ENCODE measurements at regions not wholly inside any gene's neighbourhood (a gene's known extent, or its start where the extent isn't known, plus 50 kb on each side); places are given as distances from the start of the nearest gene placed in this dataset.

- FAIRE-seq = no peak
- H2AFZ ChIP-seq (ENCODE audit: control insufficient read depth, low read length) = no peak overlapping the region
- H3K36me3 ChIP-seq (ENCODE audit: control insufficient read depth in 2 of 2, extremely low read depth in 1 of 2, insufficient read depth in 2 of 2, low read length in 2 of 2) = no peaks in the 10 kb centered on the region
- no peaks in the 10 kb centered on the region for H3K79me2 ChIP-seq (ENCODE audit: control insufficient read depth, insufficient read depth, low read length)
- no peak for DNase-seq (ENCODE audit: low read depth, low spot score)
- no peak overlapping the region for H3K27ac ChIP-seq (ENCODE audit: control insufficient read depth, insufficient read depth, low read length)
- peaks cover 28% of the 10 kb centered on the region for H3K27me3 ChIP-seq (ENCODE audit: control insufficient read depth, extremely low read depth, insufficient read depth, low read length)
- no peaks in the 10 kb centered on the region for H3K4me1 ChIP-seq (ENCODE audit: control insufficient read depth, extremely low read depth, insufficient read depth, low read length)
- H4K20me1 ChIP-seq (ENCODE audit: control insufficient read depth, extremely low read depth, insufficient read depth, low read length) = no peaks in the 10 kb centered on the region
- no peaks in the 10 kb centered on the region for H3K9me1 ChIP-seq (ENCODE audit: control insufficient read depth, extremely low read depth, insufficient read depth, low read length)
- dilution Hi-C loops (cut with MboI; ENCODE audit: extremely low pct_ligation_motif_present, low sequenced_read_pairs) = no loop called here
- H3K9me3 ChIP-seq (ENCODE audit: control insufficient read depth, low read depth, low read length) = peaks cover 2% of the 10 kb centered on the region
- no peak overlapping the region for H3K9ac ChIP-seq (ENCODE audit: control insufficient read depth, extremely low read depth, insufficient read depth, low read length)
- TF ChIP-seq EZH2 (IDR thresholded peaks at IDR 0.05; ENCODE audit: low read length) (no peak), CTCF (optimal IDR thresholded peaks at IDR 0.05 in 1 of 3, IDR thresholded peaks at IDR 0.05 in 1 of 3, conservative IDR thresholded peaks at IDR 0.05 in 1 of 3; ENCODE audit: extremely low read depth in 1 of 3, insufficient read depth in 2 of 3, low read length in 3 of 3) (no peak)
- no peak overlapping the region for H3K4me2 ChIP-seq (ENCODE audit: control insufficient read depth, extremely low read depth, insufficient read depth, low read depth, low read length)
- no peak overlapping the region for H3K4me3 ChIP-seq (ENCODE audit: control insufficient read depth in 2 of 3, extremely low read depth in 1 of 3, insufficient read depth in 2 of 3, low read depth in 1 of 3, low read length in 3 of 3)
Measured at GRCh38 chr20:58584051-58584824, 66.8 kb upstream of the STX16 start.

GRCh38 chr20:58583586-58583985, 67.5 kb upstream of the STX16 start:
- Histone ChIP-seq H3K79me2 (ENCODE audit: control insufficient read depth, insufficient read depth, low read length) (no peaks in the 10 kb centered on the region), H3K27me3 (ENCODE audit: control insufficient read depth, extremely low read depth, insufficient read depth, low read length) (peaks cover 33% of the 10 kb centered on the region), H3K4me1 (ENCODE audit: control insufficient read depth, extremely low read depth, insufficient read depth, low read length) (no peaks in the 10 kb centered on the region), H3K27ac (ENCODE audit: control insufficient read depth, insufficient read depth, low read length) (no peak overlapping the region), H3K9me3 (ENCODE audit: control insufficient read depth, low read depth, low read length) (peaks cover 2% of the 10 kb centered on the region), H3K4me3 (ENCODE audit: control insufficient read depth in 2 of 3, extremely low read depth in 1 of 3, insufficient read depth in 2 of 3, low read depth in 1 of 3, low read length in 3 of 3) (no peak overlapping the region), H2AFZ (ENCODE audit: control insufficient read depth, low read length) (no peak overlapping the region), H3K9me1 (ENCODE audit: control insufficient read depth, extremely low read depth, insufficient read depth, low read length) (no peaks in the 10 kb centered on the region), H3K4me2 (ENCODE audit: control insufficient read depth, extremely low read depth, insufficient read depth, low read depth, low read length) (no peak overlapping the region), H4K20me1 (ENCODE audit: control insufficient read depth, extremely low read depth, insufficient read depth, low read length) (no peaks in the 10 kb centered on the region), H3K9ac (ENCODE audit: control insufficient read depth, extremely low read depth, insufficient read depth, low read length) (no peak overlapping the region), H3K36me3 (ENCODE audit: control insufficient read depth in 2 of 2, extremely low read depth in 1 of 2, insufficient read depth in 2 of 2, low read length in 2 of 2) (no peaks in the 10 kb centered on the region)
- FAIRE-seq (no peak), DNase-seq (ENCODE audit: low read depth, low spot score) (no peak)
- TF ChIP-seq EZH2 (IDR thresholded peaks at IDR 0.05; ENCODE audit: low read length) (no peak), CTCF (optimal IDR thresholded peaks at IDR 0.05 in 1 of 3, IDR thresholded peaks at IDR 0.05 in 1 of 3, conservative IDR thresholded peaks at IDR 0.05 in 1 of 3; ENCODE audit: extremely low read depth in 1 of 3, insufficient read depth in 2 of 3, low read length in 3 of 3) (no peak)
- dilution Hi-C loops (cut with MboI; ENCODE audit: extremely low pct_ligation_motif_present, low sequenced_read_pairs) = no loop called here

Measured in keratinocyte (primary cell).